NOMO-1 (cell line): ENCODE measurements at regions not wholly inside any gene's neighbourhood (a gene's known extent, or its start where the extent isn't known, plus 50 kb on each side); places are given as distances from the start of the nearest gene placed in this dataset.

Experiments used
- DNase-seq, 2 experiments: peaks; one replicate each; lab custom pipeline; 2025; ENCODE audit not compliant: unreplicated experiment in 2 of 2; lab: John Stamatoyannopoulos, UW

- DNase-seq = no peak
These were observed 675.3 kb upstream of the CCNG1 start for GRCh38 chr5:162762119-162762518.

- no peak for DNase-seq
These were observed 668.4 kb upstream of the CCNG1 start for GRCh38 chr5:162769019-162769418.

- no peak for DNase-seq
These were observed 651.7 kb upstream of the CCNG1 start for GRCh38 chr5:162785673-162786072.

GRCh38 chr5:162786234-162786633 is 651.2 kb upstream of the CCNG1 start:
- DNase-seq = no peak

- no peak for DNase-seq
These were observed 640.9 kb upstream of the CCNG1 start for GRCh38 chr5:162796507-162796906.

- DNase-seq = no peak
These were observed 637.1 kb upstream of the CCNG1 start for GRCh38 chr5:162800301-162800700.

GRCh38 chr5:162801235-162801634 is 636.2 kb upstream of the CCNG1 start:
- no peak for DNase-seq

GRCh38 chr5:162806195-162806594 is 631.2 kb upstream of the CCNG1 start:
- DNase-seq = no peak

- DNase-seq = no peak
These were observed 626.3 kb upstream of the CCNG1 start for GRCh38 chr5:162811071-162811470.

- no peak for DNase-seq
These were observed 620.6 kb upstream of the CCNG1 start for GRCh38 chr5:162816816-162817215.

- DNase-seq = no peak
These were observed 620.0 kb upstream of the CCNG1 start for GRCh38 chr5:162817364-162817763.

- peak in 1 of 2 experiments; percentile 66 for DNase-seq
These were observed 615.7 kb upstream of the CCNG1 start for GRCh38 chr5:162821664-162822063.

GRCh38 chr5:162824360-162824759 is 613.0 kb upstream of the CCNG1 start:
- DNase-seq = peak in 1 of 2 experiments; percentile 51

- DNase-seq = no peak
These were observed 600.2 kb upstream of the CCNG1 start for GRCh38 chr5:162837155-162837554.

GRCh38 chr5:162842727-162843126 is 594.7 kb upstream of the CCNG1 start:
- DNase-seq = no peak

- no peak for DNase-seq
These were observed 585.3 kb upstream of the CCNG1 start for GRCh38 chr5:162852134-162852533.

- DNase-seq = no peak
These were observed 578.6 kb upstream of the CCNG1 start for GRCh38 chr5:162858770-162859169.

GRCh38 chr5:162870966-162871365 is 566.4 kb upstream of the CCNG1 start:
- DNase-seq = no peak

- no peak for DNase-seq
These were observed 554.8 kb upstream of the CCNG1 start for GRCh38 chr5:162882629-162883028.

- DNase-seq = no peak
These were observed 550.7 kb upstream of the CCNG1 start for GRCh38 chr5:162886717-162887116.

- DNase-seq = no peak
These were observed 549.1 kb upstream of the CCNG1 start for GRCh38 chr5:162888268-162888667.

- no peak for DNase-seq
These were observed 525.5 kb upstream of the CCNG1 start for GRCh38 chr5:162911873-162912272.

- DNase-seq = no peak
These were observed 521.0 kb upstream of the CCNG1 start for GRCh38 chr5:162916368-162916767.

- no peak for DNase-seq
These were observed 508.3 kb upstream of the CCNG1 start for GRCh38 chr5:162929104-162929503.
